Anterior cingulate cortex (tissue), 58 donors: ENCODE measurements at regions not wholly inside any gene's neighbourhood (a gene's known extent, or its start where the extent isn't known, plus 50 kb on each side); places are given as distances from the start of the nearest gene placed in this dataset.

Source experiments
- DNase-seq, 58 donors: peaks; one replicate each; lab custom pipeline; 2025; lab: John Stamatoyannopoulos, UW

GRCh38 chr5:110916381-110917049, 155.0 kb upstream of the TSLP start:
- DNase-seq: no peak

GRCh38 chr5:110917161-110917875, 154.2 kb upstream of the TSLP start:
- DNase-seq: no peak

- DNase-seq: no peak
These were observed 152.8 kb upstream of the TSLP start for GRCh38 chr5:110918683-110919082.

GRCh38 chr5:110923971-110924370, 147.5 kb upstream of the TSLP start:
- DNase-seq: no peak

GRCh38 chr5:110925398-110925797, 146.1 kb upstream of the TSLP start:
- DNase-seq: no peak

GRCh38 chr5:110925916-110926315, 145.6 kb upstream of the TSLP start:
- DNase-seq: no peak

- DNase-seq: no peak
These were observed 138.6 kb upstream of the TSLP start for GRCh38 chr5:110932755-110933488.

- no peak for DNase-seq
These were observed 131.4 kb upstream of the TSLP start for GRCh38 chr5:110940136-110940535.

- DNase-seq: no peak
These were observed 125.6 kb upstream of the TSLP start for GRCh38 chr5:110945874-110946436.

- DNase-seq: no peak
These were observed 120.1 kb upstream of the TSLP start for GRCh38 chr5:110951373-110951791.

GRCh38 chr5:110956280-110956912, 115.1 kb upstream of the TSLP start:
- DNase-seq: no peak

- no peak for DNase-seq
These were observed 114.3 kb upstream of the TSLP start for GRCh38 chr5:110956913-110957813.

GRCh38 chr5:110957934-110958333, 113.6 kb upstream of the TSLP start:
- no peak for DNase-seq

- DNase-seq: no peak
These were observed 108.0 kb upstream of the TSLP start for GRCh38 chr5:110963495-110963894.

- peak in 2 of 58 donors; percentile 11 to 23 for DNase-seq
These were observed 105.5 kb upstream of the TSLP start for GRCh38 chr5:110965773-110966581.

GRCh38 chr5:110968246-110969005, 103.1 kb upstream of the TSLP start:
- DNase-seq: no peak

- no peak for DNase-seq
These were observed 102.0 kb upstream of the TSLP start for GRCh38 chr5:110969502-110969901.

GRCh38 chr5:110973510-110973909, 98.0 kb upstream of the TSLP start:
- no peak for DNase-seq
